HEK293T (cell line): ENCODE measurements at regions not wholly inside any gene's neighbourhood (a gene's known extent, or its start where the extent isn't known, plus 50 kb on each side); places are given as distances from the start of the nearest gene placed in this dataset.

Source experiments
- CTCF ChIA-PET: fragments of 350-600 bp; formaldehyde crosslinking; extraction: SDS; loops from one replicate; lab custom pipeline; 2021; ENCODE audit warnings: antibody characterized with exemption, inconsistent platforms; lab: Yijun Ruan, JAX
- POLR2A ChIA-PET: fragments of 350-600 bp; formaldehyde crosslinking; extraction: SDS; loops from one replicate; lab custom pipeline; 2020; ENCODE audit warnings: antibody characterized with exemption, inconsistent platforms; lab: Yijun Ruan, JAX
- DNase-seq: peaks from one replicate; pipeline ENCODE4 v3.0.0; 2012; ENCODE audit warnings: mixed read lengths; ENCODE audit errors: extremely low spot score
- ARNT ChIP-seq: fragments of 450-650 bp; IDR thresholded peaks from 2 replicates; pipeline ENCODE4 v1.6.1; 2017; ENCODE audit warnings: mild to moderate bottlenecking
- BHLHE40 ChIP-seq: fragments of 450-650 bp; IDR thresholded peaks from 2 replicates; pipeline ENCODE4 v1.6.1; 2016; ENCODE audit warnings: mild to moderate bottlenecking, moderate library complexity, borderline replicate concordance
- CTBP1 ChIP-seq: fragments of 450-650 bp; IDR thresholded peaks from 2 replicates; pipeline ENCODE4 v1.6.1; 2016; ENCODE audit warnings: borderline replicate concordance
- ELF4 ChIP-seq: fragments of 450-650 bp; IDR thresholded peaks from 2 replicates; pipeline ENCODE4 v1.6.1; 2017; ENCODE audit warnings: antibody characterized with exemption
- FOXA1 ChIP-seq: fragments of 450-650 bp; IDR thresholded peaks from 2 replicates; pipeline ENCODE4 v1.6.1; 2016; ENCODE audit warnings: mild to moderate bottlenecking
- FOXK2 ChIP-seq: fragments of 450-650 bp; IDR thresholded peaks from 2 replicates; pipeline ENCODE4 v1.6.1; 2016; ENCODE audit warnings: mild to moderate bottlenecking
- FOXM1 ChIP-seq: fragments of 450-650 bp; IDR thresholded peaks from 2 replicates; pipeline ENCODE4 v1.6.1; 2017; ENCODE audit warnings: mild to moderate bottlenecking, borderline replicate concordance
- HDGF ChIP-seq: fragments of 450-650 bp; IDR thresholded peaks from 2 replicates; pipeline ENCODE4 v1.6.1; 2017; ENCODE audit warnings: antibody characterized with exemption, borderline replicate concordance
- L3MBTL2 ChIP-seq: fragments of 450-650 bp; conservative IDR thresholded peaks from 2 replicates; pipeline ENCODE4 v1.6.1; 2016; ENCODE audit warnings: mild to moderate bottlenecking
- LEF1 ChIP-seq: fragments of 450-650 bp; IDR thresholded peaks from 2 replicates; pipeline ENCODE4 v1.6.1; 2017; ENCODE audit warnings: mild to moderate bottlenecking, borderline replicate concordance
- NFRKB ChIP-seq: fragments of 450-650 bp; IDR thresholded peaks from 2 replicates; pipeline ENCODE4 v1.6.1; 2016; ENCODE audit warnings: mild to moderate bottlenecking, moderate library complexity
- PKNOX1 ChIP-seq: fragments of 450-650 bp; IDR thresholded peaks from 2 replicates; pipeline ENCODE4 v1.6.1; 2016
- SP1 ChIP-seq: fragments of 450-650 bp; IDR thresholded peaks from 2 replicates; pipeline ENCODE4 v1.6.1; 2017
- SUZ12 ChIP-seq: fragments of 450-650 bp; IDR thresholded peaks from 2 replicates; pipeline ENCODE4 v1.6.1; 2016; ENCODE audit warnings: mild to moderate bottlenecking
- TARDBP ChIP-seq: fragments of 450-650 bp; IDR thresholded peaks from 2 replicates; pipeline ENCODE4 v1.6.1; 2016
- ZNF384 ChIP-seq: fragments of 450-650 bp; IDR thresholded peaks from 2 replicates; pipeline ENCODE4 v1.6.1; 2016

GRCh38 chr2:107543793-107544192 is 282.9 kb upstream of the RGPD4 start:
- ChIA-PET CTCF (no interaction called here), POLR2A (no interaction called here)
- TF ChIP-seq ELF4: no peak
- TF ChIP-seq FOXM1: no peak
- DNase-seq: no peak

GRCh38 chr2:107545066-107545465 is 281.6 kb upstream of the RGPD4 start:
- POLR2A ChIA-PET: no interaction called here
- CTCF ChIA-PET: no interaction called here
- DNase-seq: no peak
- TF ChIP-seq ZNF384 (no peak), HDGF (no peak), PKNOX1 (no peak), ARNT (no peak), ELF4 (no peak), BHLHE40 (no peak), FOXA1 (no peak), FOXM1 (no peak), LEF1 (no peak), SP1 (no peak), FOXK2 (no peak), SUZ12 (no peak), NFRKB (no peak), CTBP1 (no peak), TARDBP (no peak), L3MBTL2 (no peak)

GRCh38 chr2:107545851-107546250 is 280.8 kb upstream of the RGPD4 start:
- TF ChIP-seq SUZ12: no peak
- no peak for TF ChIP-seq FOXM1
- TF ChIP-seq L3MBTL2: no peak
- TF ChIP-seq ARNT: no peak
- TF ChIP-seq NFRKB: no peak
- no peak for TF ChIP-seq SP1
- TF ChIP-seq ZNF384: no peak
- no peak for TF ChIP-seq LEF1
- TF ChIP-seq PKNOX1: no peak
- TF ChIP-seq FOXK2: no peak
- no peak for TF ChIP-seq HDGF
- no peak for TF ChIP-seq BHLHE40
- TF ChIP-seq TARDBP: no peak
- TF ChIP-seq ELF4: no peak
- no peak for TF ChIP-seq CTBP1
- TF ChIP-seq FOXA1: no peak
- ChIA-PET POLR2A (no interaction called here), CTCF (no interaction called here)
- DNase-seq: no peak

GRCh38 chr2:107548216-107548615 is 278.5 kb upstream of the RGPD4 start:
- CTCF ChIA-PET: no interaction called here
- POLR2A ChIA-PET: no interaction called here
- TF ChIP-seq L3MBTL2: no peak
- no peak for TF ChIP-seq TARDBP
- TF ChIP-seq FOXA1: no peak
- TF ChIP-seq ZNF384: no peak
- no peak for TF ChIP-seq LEF1
- no peak for TF ChIP-seq SUZ12
- no peak for TF ChIP-seq PKNOX1
- TF ChIP-seq ELF4: no peak
- no peak for TF ChIP-seq FOXK2
- no peak for DNase-seq

GRCh38 chr2:107553046-107553445 is 273.6 kb upstream of the RGPD4 start:
- TF ChIP-seq ELF4: no peak
- TF ChIP-seq L3MBTL2: no peak
- no peak for TF ChIP-seq SP1
- no peak for TF ChIP-seq TARDBP
- TF ChIP-seq CTBP1: no peak
- TF ChIP-seq PKNOX1: no peak
- TF ChIP-seq ARNT: no peak
- no peak for TF ChIP-seq HDGF
- TF ChIP-seq BHLHE40: no peak
- no peak for TF ChIP-seq SUZ12
- TF ChIP-seq FOXM1: no peak
- no peak for TF ChIP-seq LEF1
- no peak for TF ChIP-seq NFRKB
- TF ChIP-seq ZNF384: no peak
- TF ChIP-seq FOXK2: no peak
- no peak for TF ChIP-seq FOXA1
- ChIA-PET POLR2A (no interaction called here), CTCF (no interaction called here)
- DNase-seq: no peak

GRCh38 chr2:107553539-107553938 is 273.2 kb upstream of the RGPD4 start:
- POLR2A ChIA-PET: no interaction called here
- no peak for DNase-seq
- TF ChIP-seq LEF1 (no peak), CTBP1 (no peak), HDGF (no peak), PKNOX1 (no peak), FOXA1 (no peak), FOXM1 (no peak), BHLHE40 (no peak), TARDBP (no peak), L3MBTL2 (no peak), NFRKB (no peak)
- CTCF ChIA-PET: no interaction called here
